ENCODE measurements at regions not wholly inside any gene's neighbourhood (a gene's known extent, or its start where the extent isn't known, plus 50 kb on each side); places are given as distances from the start of the nearest gene placed in this dataset.
"Not testable (repeated sequence)": the region's sequence is repeated elsewhere in the genome, so short reads cannot be mapped to it uniquely, and the experiment has no call there.

DNA sequence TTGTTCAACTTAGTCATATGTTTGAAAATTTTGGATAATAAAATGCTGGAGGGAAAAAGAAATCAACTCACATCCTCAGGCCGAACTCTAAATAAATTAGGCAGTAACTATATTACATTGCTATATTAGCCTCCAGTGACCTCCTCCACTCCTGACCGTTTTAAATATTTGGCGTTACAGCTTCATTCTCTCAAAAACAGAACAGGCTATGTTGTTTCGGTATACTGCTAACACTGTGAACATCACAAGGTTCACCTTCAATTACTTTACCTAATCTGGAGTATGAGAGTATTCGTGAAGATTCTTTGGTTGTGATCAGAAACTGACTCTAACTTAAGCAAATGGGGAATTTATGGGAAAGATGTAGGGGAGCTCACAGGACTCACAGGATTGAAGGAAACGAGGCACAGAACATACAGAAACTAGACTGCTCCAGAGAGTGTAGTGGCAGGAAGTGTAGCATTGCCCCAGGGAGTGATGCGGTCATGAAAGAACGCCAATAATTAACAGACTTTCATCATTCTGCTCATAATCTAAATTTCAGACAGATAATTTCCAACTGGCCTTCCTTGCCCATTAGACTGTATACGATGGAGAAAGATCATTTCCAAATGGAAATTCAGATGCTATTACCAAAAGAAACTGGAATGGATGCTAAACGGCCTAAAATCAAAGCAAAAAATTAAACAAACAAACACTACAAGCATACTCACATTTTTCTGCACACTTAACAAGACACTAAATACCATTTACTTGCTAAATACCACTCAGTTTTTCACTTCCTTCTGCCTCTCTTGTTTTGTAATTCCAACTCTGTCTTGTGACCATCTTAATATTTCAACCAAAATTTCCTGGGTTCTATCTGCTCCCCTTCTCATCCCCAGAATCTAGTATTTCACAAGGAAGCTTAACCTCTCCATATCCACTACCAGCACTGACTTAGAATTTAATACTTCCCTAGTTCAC is 110.1 kb upstream of the LPAR1 start:
- DNase-seq (ENCODE audit: low spot score) = no peak

DNA sequence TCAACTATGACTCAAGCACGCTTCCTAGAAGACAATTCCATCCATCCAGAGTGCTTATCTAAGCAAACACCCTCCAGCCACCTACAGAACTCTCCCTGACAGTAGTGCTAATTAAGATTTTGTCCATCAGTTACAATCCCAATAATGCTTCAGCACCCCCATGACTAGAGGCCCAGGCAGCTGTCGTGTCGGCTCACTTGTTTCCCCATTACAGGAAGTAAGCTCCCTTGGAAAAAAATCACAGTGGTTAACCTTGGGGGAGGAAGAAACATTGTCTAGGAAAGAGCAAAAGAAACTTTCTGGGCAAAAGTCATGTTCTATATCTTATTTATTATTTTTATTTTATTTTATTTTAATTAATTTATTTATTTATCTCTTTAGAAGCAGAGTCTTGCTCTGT is 108.8 kb upstream of the LPAR1 start:
- DNase-seq (ENCODE audit: low spot score) = no peak

DNA sequence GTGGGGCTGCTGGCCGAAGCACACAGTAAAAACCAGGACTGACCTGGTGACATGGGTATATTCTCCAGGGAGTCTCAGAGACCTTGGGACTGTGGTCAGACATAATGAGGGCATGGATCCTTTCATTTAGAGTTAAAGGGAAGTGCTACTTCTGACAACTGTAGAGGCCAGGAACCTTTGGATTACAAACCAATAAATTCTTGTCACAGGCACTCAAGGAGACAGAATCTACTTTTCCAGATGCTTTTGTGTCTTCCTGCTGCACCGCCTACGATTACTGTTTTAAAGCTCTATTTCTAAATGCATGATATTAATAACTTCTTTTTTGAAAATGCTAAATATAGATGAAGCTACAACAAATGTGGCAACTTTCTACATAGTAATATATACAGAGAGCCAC is 106.5 kb upstream of the LPAR1 start:
- no peak for DNase-seq (ENCODE audit: low spot score)

DNA sequence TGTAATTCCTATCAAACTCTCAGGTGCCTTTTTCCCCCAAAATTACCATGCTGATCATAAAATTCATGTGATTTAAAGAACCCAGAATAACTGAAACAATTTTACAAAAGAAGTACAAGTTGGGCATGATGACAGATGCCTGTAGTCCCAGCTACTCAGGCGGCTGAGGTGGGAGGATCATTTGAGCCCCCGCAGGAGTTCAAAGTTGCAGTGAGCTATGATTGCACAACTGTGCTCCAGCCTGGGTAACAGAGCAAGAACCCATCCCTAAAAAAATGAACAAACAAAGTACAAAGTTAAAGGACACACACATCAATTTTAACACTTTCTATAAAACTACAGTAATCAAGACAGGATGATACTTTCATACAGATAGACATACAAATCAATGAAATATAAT is 97.9 kb upstream of the LPAR1 start:
- DNase-seq (ENCODE audit: low spot score) = no peak

DNA sequence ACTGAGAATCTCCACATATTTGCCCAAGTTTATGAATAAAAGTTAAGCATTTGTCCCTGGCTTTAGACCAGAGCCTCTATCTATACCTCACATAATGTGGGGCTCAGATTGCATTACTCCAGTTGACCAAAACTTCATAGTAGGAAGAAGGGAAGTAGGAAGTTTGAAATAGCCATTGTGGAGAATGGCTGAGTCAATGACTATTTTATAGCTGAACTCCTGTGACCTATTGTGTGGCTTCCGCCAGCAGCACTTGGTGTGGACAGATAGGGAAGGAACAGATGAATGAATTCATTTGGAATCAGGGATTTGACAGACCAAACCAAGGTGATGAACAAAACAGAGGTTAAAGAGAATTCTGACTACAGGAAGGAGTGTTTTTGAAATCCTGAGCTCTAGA is 92.9 kb upstream of the LPAR1 start:
- DNase-seq (ENCODE audit: low spot score) = no peak

DNA sequence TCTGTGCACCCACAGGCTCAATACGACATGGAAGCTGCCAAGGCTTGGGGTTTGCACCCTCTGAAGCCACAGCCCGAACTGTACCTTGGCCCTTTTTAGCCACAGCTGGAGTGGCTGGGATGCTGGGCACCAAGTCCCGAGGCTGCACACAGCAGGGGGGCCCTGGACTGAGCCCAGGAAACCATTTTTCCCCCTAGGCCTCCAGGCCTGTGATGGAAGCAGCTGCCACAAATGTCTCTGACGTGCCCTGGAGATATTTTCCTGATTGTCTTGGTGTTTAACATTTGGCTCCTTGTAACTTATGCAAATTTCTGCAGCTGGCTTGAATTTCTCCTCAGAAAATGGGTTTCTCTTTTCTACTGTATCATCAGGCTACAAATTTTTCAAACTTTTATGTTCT is 82.3 kb upstream of the LPAR1 start:
- no peak for DNase-seq (ENCODE audit: low spot score)

DNA sequence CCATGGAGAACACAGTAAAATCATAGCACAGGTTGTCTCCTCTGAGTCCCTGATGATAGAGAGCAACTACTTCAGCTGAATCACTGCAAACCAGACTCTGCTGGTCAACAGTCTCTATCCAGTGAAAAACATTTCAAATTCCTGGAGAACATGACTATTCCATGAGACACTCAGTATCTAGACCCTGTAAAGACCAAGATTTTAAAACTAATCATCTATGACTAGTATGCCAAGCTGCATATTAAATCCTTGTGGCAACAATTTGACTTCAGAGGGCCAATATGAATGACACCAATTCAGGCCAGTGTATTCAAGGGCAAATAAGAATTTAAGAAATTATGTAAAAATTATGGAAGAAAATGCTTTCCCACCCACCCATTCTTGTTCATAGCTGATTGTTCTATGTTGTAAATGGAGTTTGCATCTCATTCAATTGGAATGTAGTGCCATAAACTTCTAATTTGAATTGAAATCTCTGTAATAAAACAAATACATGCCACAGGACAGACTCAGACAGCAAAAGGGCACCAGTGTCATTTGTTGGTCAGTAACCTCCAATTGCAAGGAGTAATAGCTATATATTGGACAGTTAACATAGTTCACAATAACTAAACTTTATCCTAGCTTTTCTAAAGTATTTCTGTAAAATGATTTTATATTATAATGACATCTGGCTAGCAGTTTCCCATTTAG is 80.1 kb upstream of the LPAR1 start:
- no peak for DNase-seq (ENCODE audit: low spot score)

DNA sequence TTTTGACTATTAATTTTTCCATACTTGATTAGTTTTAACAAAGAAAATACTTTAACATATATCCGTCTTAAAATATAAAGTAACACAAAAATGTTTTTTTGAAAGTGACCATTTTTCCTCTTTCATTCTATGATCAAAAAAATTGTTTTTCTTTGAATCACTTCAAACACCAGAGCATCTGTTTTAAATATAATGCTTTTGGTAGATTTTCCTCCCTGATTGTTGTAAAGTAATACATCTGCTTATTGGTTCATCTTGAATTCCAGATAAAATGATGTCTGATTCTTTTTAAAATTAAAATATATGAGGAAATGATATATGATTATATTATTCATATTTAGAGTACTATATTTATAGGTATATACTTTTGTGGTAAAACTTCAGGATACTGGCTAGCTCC is 76.2 kb upstream of the LPAR1 start:
- DNase-seq (ENCODE audit: low spot score) = no peak

DNA sequence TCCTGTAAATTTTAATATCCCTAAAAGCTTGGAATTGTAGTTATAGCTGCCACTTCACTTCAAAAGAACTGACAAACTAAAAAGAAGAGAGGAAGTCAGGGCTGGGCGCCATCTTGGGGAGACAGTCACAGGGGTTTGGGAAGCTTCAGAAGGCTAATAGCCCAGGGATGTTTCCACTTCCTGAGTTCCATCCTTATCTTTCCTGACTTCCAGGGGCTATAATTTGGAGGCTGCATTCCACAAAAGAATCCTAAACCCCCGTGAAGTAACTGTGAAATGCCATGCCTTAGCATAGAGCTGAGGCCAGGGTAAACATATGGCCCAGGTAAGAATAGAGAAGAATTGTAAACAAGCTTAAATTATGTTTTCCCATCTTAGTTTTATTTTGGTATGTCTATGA is 75.4 kb upstream of the LPAR1 start:
- no peak for DNase-seq (ENCODE audit: low spot score)

DNA sequence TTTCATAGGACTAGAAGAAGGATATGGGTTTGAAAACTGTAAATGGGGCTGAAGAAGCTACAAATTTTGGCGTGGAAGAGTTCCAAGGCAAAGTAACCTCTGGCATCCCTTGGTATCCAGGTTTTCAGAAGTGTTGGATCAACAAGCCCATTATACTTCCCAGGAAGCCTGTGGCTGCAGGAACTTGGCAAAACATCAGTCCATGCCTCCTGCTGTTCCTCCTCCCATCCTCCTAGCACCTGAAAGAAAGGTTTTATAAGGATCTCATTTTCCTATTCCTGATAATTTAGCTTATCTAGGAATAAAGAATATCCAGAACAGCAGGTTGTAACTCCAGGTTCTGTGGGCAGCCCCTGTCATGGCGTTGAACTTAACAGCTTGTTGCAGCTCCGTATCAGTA is 72.5 kb upstream of the LPAR1 start:
- DNase-seq (ENCODE audit: low spot score) = no peak

DNA sequence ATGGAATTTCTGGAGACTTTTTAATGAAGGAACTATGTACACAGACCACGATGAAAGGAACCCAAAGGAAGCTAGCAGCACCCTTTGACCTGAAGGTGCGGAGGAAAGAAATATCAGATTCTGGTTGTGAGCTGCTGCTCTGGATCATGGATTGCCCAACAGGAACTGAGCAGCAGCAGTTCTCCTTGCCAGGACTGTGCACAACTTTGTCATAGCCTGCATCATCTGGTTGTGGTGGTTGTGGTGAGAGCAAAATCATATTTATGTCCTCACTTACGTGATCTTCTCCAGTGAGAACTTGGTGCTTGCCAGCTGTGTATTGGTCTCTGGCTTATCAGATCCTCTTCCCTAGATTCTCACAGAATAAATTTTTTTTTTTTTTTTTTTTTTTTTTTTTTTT is 70.7 kb upstream of the LPAR1 start:
- DNase-seq (ENCODE audit: low spot score) = no peak

DNA sequence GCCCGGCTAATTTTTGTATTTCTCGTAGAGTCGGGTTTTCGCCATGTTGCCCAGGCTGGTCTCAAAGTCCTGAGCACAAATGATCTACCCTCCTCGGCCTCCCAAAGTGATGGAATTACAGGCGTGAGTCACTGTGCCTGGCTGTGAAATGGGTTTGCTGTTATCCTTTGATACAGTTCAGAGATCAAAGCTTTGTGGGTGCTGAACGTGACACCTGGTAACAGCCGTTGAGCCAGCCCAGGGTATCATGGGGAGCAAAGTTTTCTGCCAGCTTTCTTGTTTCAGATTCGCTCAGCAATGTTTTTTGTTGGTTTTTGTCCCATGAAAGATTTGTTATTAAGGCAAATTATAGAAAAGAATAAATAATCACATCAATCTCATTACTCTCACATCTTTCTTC is 68.9 kb upstream of the LPAR1 start:
- DNase-seq (ENCODE audit: low spot score) = no peak

DNA sequence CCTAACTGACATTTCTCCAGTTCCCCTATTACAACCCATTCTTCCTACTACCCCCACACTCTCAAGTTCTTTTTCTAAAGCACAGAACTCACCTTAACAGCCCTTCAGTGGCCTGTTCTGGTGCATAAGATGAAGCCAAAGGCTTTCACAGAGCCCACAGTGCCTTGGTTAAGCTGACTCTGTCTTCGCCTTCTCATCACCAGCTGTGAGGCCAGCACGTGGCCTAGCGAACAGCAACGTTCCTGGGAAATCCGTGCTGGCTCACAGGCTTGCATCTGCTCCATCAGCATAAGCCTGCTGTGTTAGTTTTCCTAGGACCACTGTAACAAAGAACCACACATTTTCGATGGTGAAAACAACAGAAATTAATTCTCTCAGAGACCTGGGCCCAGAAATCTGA is 67.9 kb upstream of the LPAR1 start:
- DNase-seq (ENCODE audit: low spot score) = no peak

DNA sequence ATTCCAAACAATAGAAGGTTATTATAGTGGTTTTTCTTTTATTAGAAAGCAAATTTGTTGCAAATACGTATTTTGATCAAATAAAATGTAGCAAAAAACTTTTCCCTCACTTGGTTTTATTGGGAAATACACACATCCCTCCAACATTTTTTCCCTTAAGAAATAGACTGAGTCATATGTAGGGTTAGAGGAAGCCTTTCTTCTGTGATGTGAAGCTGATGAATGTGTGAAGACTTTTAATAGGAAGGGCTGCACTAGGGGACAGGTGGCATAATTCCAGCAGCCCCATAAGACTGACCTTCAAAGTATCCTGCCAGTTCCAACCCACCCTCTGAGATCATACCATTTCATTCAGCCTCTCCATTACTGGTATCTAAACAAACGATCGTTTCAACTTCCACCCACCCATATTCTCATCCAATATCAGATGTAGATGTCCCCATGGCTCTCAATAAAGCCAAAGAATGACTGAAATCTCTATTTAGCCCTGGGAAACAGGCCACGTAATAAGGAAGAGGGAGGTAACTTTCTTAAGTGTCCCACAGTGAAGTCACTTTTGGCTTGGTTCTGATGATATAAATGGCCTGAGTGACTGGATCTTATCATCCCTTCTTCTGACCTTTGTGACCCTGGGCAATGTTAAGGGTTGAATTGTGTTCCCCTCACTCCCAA is 64.7 kb upstream of the LPAR1 start:
- no peak for DNase-seq (ENCODE audit: low spot score)

DNA sequence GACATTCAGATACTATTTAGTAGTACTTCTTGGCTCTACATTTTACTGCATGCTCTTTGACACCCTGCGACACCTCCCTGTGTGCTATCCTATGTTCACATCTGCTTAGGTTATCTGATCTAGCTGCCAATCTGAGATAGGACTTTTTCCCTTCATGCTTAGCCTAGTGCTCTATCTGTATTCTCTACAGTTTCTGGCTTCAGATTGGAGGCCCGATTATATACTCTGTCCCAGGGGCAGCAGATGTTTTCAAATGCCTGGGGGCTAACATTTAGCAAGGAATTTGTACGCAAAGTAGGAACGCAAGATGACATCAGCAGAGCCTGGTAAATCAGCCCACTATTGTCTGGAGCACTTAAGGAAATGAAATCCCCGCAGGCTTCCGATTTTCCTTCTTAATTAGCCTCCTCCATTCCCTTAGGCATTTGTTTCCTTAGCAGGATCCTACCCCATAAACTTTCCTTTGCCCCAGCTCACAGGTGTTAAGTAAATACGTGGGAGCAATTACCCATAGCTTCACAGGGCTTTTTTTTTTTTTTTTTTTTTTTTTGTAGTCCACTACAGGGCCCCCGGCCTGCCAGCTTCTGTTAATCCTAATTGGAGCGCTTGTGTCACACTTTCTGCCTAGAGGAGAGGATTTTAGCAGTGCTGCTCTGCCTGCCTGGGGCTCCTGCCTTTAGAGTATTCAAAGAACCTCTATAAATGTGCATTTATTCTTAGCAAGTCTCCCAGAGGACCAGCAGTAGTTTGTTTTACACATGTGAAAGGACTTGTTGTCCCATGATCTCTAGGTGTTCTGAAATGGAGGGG is 61.1 kb upstream of the LPAR1 start:
- DNase-seq (ENCODE audit: low spot score) = no peak

DNA sequence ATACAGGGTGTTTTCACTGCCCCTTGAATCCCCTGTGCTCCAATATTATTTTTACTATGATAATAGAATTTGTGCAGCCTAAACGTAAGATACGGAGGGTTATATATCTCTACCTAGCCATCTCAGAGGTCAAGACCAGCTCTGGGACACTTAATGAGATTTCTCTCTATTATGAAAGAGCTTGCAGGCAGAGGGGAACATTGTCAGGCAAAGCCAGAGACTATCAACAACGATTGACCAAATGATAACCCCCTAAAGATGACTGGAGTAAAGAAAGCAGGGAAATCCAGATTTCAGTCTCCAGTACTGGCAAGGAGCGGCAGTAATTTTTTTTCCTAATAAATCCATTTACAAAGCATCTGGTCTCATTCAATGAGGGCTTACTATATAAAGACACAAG is 59.8 kb upstream of the LPAR1 start:
- no peak for DNase-seq (ENCODE audit: low spot score)

DNA sequence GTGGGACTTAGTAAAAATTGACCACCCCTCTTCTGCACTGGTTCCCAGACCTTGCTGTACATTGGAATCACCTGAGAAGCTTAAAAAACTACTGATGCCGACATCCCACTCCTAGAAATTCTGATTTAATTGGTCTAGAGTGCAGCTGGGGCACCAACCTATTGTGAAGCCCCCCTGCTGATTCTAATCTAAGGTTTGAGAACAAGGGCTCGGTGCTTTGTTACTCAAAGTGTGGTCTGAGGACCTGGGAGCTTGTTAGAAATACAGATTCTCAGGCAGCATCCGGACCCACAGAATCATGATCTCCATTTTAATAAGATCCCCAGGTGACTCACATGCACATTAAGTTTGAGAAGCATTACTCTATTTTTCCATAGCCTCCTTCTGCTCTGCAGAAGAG is 57.8 kb upstream of the LPAR1 start:
- DNase-seq (ENCODE audit: low spot score) = no peak

DNA sequence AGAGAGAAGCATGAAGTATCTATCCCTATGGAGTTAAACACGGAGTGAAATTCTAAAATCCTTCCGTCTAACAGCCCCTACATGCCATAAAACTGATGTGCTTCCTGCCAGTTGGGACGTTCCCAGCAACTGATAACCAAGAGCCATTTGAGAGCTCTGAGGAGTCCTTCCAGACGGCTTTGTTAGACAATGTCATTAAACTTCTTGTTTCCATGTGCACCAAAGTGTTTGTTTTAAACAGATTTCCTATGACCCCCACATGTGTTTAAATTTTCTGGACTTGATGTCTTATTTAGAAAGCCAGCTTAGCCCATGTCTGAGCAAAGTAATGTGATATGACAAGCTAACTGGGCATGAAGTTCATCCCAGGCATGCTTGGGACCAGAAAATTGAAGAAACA is 57.2 kb upstream of the LPAR1 start:
- no peak for DNase-seq (ENCODE audit: low spot score)

DNA sequence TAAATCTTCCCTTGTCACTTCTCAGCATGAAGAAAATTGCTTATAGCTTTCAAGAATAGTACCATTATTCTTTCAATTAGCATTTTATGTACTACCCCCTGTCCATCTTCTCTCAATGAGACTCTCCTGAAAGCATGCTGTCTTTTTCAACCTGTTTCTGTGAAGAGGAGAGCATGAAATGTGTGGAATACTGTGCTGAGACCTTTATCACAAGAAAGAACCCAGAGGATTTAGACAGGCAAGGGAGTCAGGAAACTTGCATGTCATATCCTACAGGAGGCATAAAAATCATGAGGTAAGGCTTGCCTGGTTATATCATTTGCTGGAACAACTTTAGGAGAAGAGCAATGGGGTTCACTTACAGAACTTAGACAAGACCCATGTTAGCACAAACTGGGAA is 56.7 kb upstream of the LPAR1 start:
- no peak for DNase-seq (ENCODE audit: low spot score)

DNA sequence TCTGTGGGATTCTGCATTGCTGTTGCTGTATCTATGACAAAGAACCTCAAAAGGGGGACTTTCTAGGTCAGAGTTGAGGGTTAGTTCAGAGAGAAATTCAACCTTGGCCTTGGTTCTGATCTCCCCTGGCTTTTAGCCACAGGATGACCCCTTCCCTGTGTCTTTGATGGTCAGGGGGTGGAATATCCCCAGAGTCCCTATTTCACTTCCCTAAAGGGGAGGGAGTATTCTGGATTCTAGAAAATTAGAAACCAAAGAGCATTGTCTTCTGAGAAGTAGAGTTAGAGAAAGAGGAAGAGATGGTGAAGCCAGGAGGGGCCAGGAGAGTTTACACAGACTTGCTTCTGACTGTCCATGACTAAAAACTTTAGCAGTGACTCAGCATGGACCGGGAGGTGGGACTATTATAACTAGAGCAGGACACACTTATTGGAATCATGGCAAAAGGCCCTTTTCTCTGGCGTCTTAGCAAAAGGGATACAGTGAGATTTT is 56.2 kb upstream of the LPAR1 start:
- DNase-seq (ENCODE audit: low spot score) = no peak

DNA sequence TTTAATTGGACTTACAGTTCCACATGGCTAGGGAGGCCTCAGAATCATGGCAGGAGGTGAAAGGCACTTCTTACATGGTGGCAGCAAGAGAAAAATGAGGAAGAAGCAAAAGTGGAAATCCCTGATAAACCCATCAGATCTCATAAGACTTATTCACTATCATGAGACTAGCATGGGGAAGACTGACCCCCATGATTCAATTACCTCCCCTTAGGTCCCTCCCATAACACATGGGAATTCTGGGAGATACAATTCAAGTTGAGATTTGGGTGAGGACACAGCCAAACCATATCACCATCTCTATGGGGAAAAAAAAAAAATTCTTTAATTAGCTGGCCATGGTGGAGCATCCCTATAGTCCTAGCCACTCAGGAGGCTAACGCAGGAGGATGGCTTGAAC is 53.9 kb upstream of the LPAR1 start:
- not testable (repeated sequence) for DNase-seq (ENCODE audit: low spot score)
